Stimulated activated CD4-positive, alpha-beta T cell treated with anti-CD3 and anti-CD28 coated beads, Interleukin-15, amount 100 ng/mL, for 24 hours (primary cell): ENCODE measurements at regions not wholly inside any gene's neighbourhood (a gene's known extent, or its start where the extent isn't known, plus 50 kb on each side); places are given as distances from the start of the nearest gene placed in this dataset.
"Not testable (repeated sequence)": the region's sequence is repeated elsewhere in the genome, so short reads cannot be mapped to it uniquely, and the experiment has no call there.

Source experiments
- DNase-seq: peaks from one replicate; pipeline ENCODE4 v3.0.0-alpha.2; 2020

- DNase-seq, result no peak
Measured at GRCh38 chr4:60400593-60400992, 799.5 kb upstream of the ADGRL3 start.

- no peak for DNase-seq
Measured at GRCh38 chr4:60404027-60404426, 796.1 kb upstream of the ADGRL3 start.

- no peak for DNase-seq
Measured at GRCh38 chr4:60422439-60422838, 777.7 kb upstream of the ADGRL3 start.

GRCh38 chr4:60423573-60424184 is 776.4 kb upstream of the ADGRL3 start:
- DNase-seq, result not testable (repeated sequence)

- DNase-seq, result no peak
Measured at GRCh38 chr4:60432911-60433310, 767.2 kb upstream of the ADGRL3 start.

- DNase-seq, result no peak
Measured at GRCh38 chr4:60443068-60443467, 757.1 kb upstream of the ADGRL3 start.

- no peak for DNase-seq
Measured at GRCh38 chr4:60443796-60444195, 756.3 kb upstream of the ADGRL3 start.

GRCh38 chr4:60450054-60450453 is 750.1 kb upstream of the ADGRL3 start:
- DNase-seq, result no peak

- DNase-seq, result no peak
Measured at GRCh38 chr4:60452266-60452665, 747.9 kb upstream of the ADGRL3 start.

GRCh38 chr4:60455380-60455779 is 744.7 kb upstream of the ADGRL3 start:
- DNase-seq, result no peak

- no peak for DNase-seq
Measured at GRCh38 chr4:60461551-60461950, 738.6 kb upstream of the ADGRL3 start.

GRCh38 chr4:60463857-60464502 is 736.1 kb upstream of the ADGRL3 start:
- DNase-seq, result no peak

GRCh38 chr4:60482921-60483351 is 717.2 kb upstream of the ADGRL3 start:
- DNase-seq, result no peak

- DNase-seq, result no peak
Measured at GRCh38 chr4:60485276-60485675, 714.9 kb upstream of the ADGRL3 start.

- DNase-seq, result not testable (repeated sequence)
Measured at GRCh38 chr4:60487118-60487761, 712.9 kb upstream of the ADGRL3 start.

GRCh38 chr4:60500810-60501209 is 699.3 kb upstream of the ADGRL3 start:
- DNase-seq, result no peak

- DNase-seq, result no peak
Measured at GRCh38 chr4:60502733-60503132, 697.4 kb upstream of the ADGRL3 start.

- DNase-seq, result no peak
Measured at GRCh38 chr4:60506061-60506460, 694.1 kb upstream of the ADGRL3 start.

- DNase-seq, result no peak
Measured at GRCh38 chr4:60522265-60522664, 677.9 kb upstream of the ADGRL3 start.

- no peak for DNase-seq
Measured at GRCh38 chr4:60531776-60532379, 668.2 kb upstream of the ADGRL3 start.

GRCh38 chr4:60544981-60545380 is 655.1 kb upstream of the ADGRL3 start:
- no peak for DNase-seq

GRCh38 chr4:60562334-60562733 is 637.8 kb upstream of the ADGRL3 start:
- DNase-seq, result no peak

- no peak for DNase-seq
Measured at GRCh38 chr4:60565558-60565957, 634.6 kb upstream of the ADGRL3 start.

- DNase-seq, result no peak
Measured at GRCh38 chr4:60575336-60575735, 624.8 kb upstream of the ADGRL3 start.
